ENCODE measurements at regions not wholly inside any gene's neighbourhood (a gene's known extent, or its start where the extent isn't known, plus 50 kb on each side); places are given as distances from the start of the nearest gene placed in this dataset.
A peak's percentile ranks its signal among the peaks of the same experiment; 100 is the strongest.

- 0 out of 2 replicates have a peak, but pooled peaks have one; percentile 23 for TF ChIP-seq ARHGAP35 (CRISPR knock-in tag; IDR thresholded peaks at IDR 0.05; ENCODE audit: borderline replicate concordance)
- no peak for TF ChIP-seq ZFP36L1 (CRISPR knock-in tag; IDR thresholded peaks at IDR 0.05)
- TF ChIP-seq AHR (CRISPR knock-in tag; IDR thresholded peaks at IDR 0.05): no peak
- no peak for TF ChIP-seq ZNF296 (CRISPR knock-in tag; conservative IDR thresholded peaks at IDR 0.05)
- no peak for TF ChIP-seq CENPT (CRISPR knock-in tag; IDR thresholded peaks at IDR 0.05; ENCODE audit: low read depth)
- TF ChIP-seq IRF2 (CRISPR knock-in tag; IDR thresholded peaks at IDR 0.05): peak; percentile 63
- TF ChIP-seq CREB1 (IDR thresholded peaks at IDR 0.05): no peak
- TF ChIP-seq CREB1 (CRISPR knock-in tag; IDR thresholded peaks at IDR 0.05): peak; percentile 81; the same call in 1 of the 2 replicates
- peak; percentile 99 for TF ChIP-seq ZNF687 (CRISPR knock-in tag; IDR thresholded peaks at IDR 0.05)
- TF ChIP-seq ZNF263 (CRISPR knock-in tag; IDR thresholded peaks at IDR 0.05): no peak
- TF ChIP-seq ZMYM2 (CRISPR knock-in tag; IDR thresholded peaks at IDR 0.05): peak; percentile 92; the same call in 1 of the 2 replicates
- 0 out of 2 replicates have a peak, but pooled peaks have one; percentile 54 for TF ChIP-seq ZHX1 (CRISPR knock-in tag; IDR thresholded peaks at IDR 0.05; ENCODE audit: low read depth)
- TF ChIP-seq ATM (IDR thresholded peaks at IDR 0.05; ENCODE audit: borderline replicate concordance): no peak
- TF ChIP-seq MAZ (IDR thresholded peaks at IDR 0.05; ENCODE audit: borderline replicate concordance, low read depth, low read length): no peak
- no peak for TF ChIP-seq MAZ (CRISPR knock-in tag; IDR thresholded peaks at IDR 0.05; ENCODE audit: low read depth)
- TF ChIP-seq NR2F1 (CRISPR knock-in tag; IDR thresholded peaks at IDR 0.05): peak; percentile 88 to 98
- TF ChIP-seq ZNF891 (CRISPR knock-in tag; IDR thresholded peaks at IDR 0.05): no peak
- no peak for TF ChIP-seq LBX2 (CRISPR knock-in tag; IDR thresholded peaks at IDR 0.05; ENCODE audit: borderline replicate concordance)
- TF ChIP-seq NR2F2 (IDR thresholded peaks at IDR 0.05; ENCODE audit: borderline replicate concordance, low read depth): peak; percentile 95
- 0 out of 2 replicates have a peak, but pooled peaks have one; percentile 31 for TF ChIP-seq KMT2A (CRISPR knock-in tag; IDR thresholded peaks at IDR 0.05)
These were observed 117.4 kb upstream of the SLC45A1 start (continued) for GRCh38 chr1:8200317-8201115.
